HG03460 (cell line): ENCODE measurements at regions not wholly inside any gene's neighbourhood (a gene's known extent, or its start where the extent isn't known, plus 50 kb on each side); places are given as distances from the start of the nearest gene placed in this dataset.
A peak's percentile ranks its signal among the peaks of the same experiment; 100 is the strongest.
"Not testable (repeated sequence)": the region's sequence is repeated elsewhere in the genome, so short reads cannot be mapped to it uniquely, and the experiment has no call there.

ENCODE experiments used
- ATAC-seq: cut with Tn5 transposase; IDR thresholded peaks from one replicate; pipeline ENCODE4 v1.9.1; 2021; ENCODE audit not compliant: unreplicated experiment

- no peak for ATAC-seq
Measured at GRCh38 chr2:8141780-8142179, 540.1 kb upstream of the ID2 start.

- no peak for ATAC-seq
Measured at GRCh38 chr2:8142461-8142860, 539.4 kb upstream of the ID2 start.

GRCh38 chr2:8144131-8144631, 537.7 kb upstream of the ID2 start:
- no peak for ATAC-seq

- ATAC-seq = no peak
Measured at GRCh38 chr2:8144785-8145184, 537.1 kb upstream of the ID2 start.

GRCh38 chr2:8145375-8145774, 536.5 kb upstream of the ID2 start:
- ATAC-seq = not testable (repeated sequence)

GRCh38 chr2:8146132-8147005, 535.5 kb upstream of the ID2 start:
- no peak for ATAC-seq

- ATAC-seq = no peak
Measured at GRCh38 chr2:8148260-8149006, 533.4 kb upstream of the ID2 start.

- ATAC-seq = no peak
Measured at GRCh38 chr2:8149007-8149405, 532.9 kb upstream of the ID2 start.

- ATAC-seq = no peak
Measured at GRCh38 chr2:8149985-8150539, 531.8 kb upstream of the ID2 start.

GRCh38 chr2:8151888-8152287, 530.0 kb upstream of the ID2 start:
- no peak for ATAC-seq

GRCh38 chr2:8152392-8153257, 529.2 kb upstream of the ID2 start:
- ATAC-seq = peak; percentile 100

GRCh38 chr2:8153258-8153718, 528.6 kb upstream of the ID2 start:
- peak; percentile 13 for ATAC-seq

GRCh38 chr2:8154270-8154669, 527.6 kb upstream of the ID2 start:
- no peak for ATAC-seq

- no peak for ATAC-seq
Measured at GRCh38 chr2:8154936-8155335, 526.9 kb upstream of the ID2 start.

GRCh38 chr2:8157621-8158430, 524.0 kb upstream of the ID2 start:
- no peak for ATAC-seq

GRCh38 chr2:8158711-8159110, 523.1 kb upstream of the ID2 start:
- no peak for ATAC-seq

- no peak for ATAC-seq
Measured at GRCh38 chr2:8159211-8159965, 522.5 kb upstream of the ID2 start.

GRCh38 chr2:8159966-8160603, 521.8 kb upstream of the ID2 start:
- peak; percentile 49 for ATAC-seq

- ATAC-seq = no peak
Measured at GRCh38 chr2:8160959-8161358, 520.9 kb upstream of the ID2 start.
